GM19239 (cell line): ENCODE measurements at regions not wholly inside any gene's neighbourhood (a gene's known extent, or its start where the extent isn't known, plus 50 kb on each side); places are given as distances from the start of the nearest gene placed in this dataset.
"Not testable (repeated sequence)": the region's sequence is repeated elsewhere in the genome, so short reads cannot be mapped to it uniquely, and the experiment has no call there.

Experiments used
- DNase-seq: peaks from one replicate; pipeline ENCODE4 v3.0.0; 2011; ENCODE audit warnings: low spot score; ENCODE audit not compliant: insufficient read length
- FAIRE-seq: peaks from 2 replicates; lab custom pipeline; 2011; peaks lifted over from hg19 to GRCh38; lab: Jason Lieb, UNC

- FAIRE-seq (no peak), DNase-seq (no peak)
Measured at GRCh38 chr7:131028295-131028694, 294.3 kb upstream of the KLF14 start.

DNA sequence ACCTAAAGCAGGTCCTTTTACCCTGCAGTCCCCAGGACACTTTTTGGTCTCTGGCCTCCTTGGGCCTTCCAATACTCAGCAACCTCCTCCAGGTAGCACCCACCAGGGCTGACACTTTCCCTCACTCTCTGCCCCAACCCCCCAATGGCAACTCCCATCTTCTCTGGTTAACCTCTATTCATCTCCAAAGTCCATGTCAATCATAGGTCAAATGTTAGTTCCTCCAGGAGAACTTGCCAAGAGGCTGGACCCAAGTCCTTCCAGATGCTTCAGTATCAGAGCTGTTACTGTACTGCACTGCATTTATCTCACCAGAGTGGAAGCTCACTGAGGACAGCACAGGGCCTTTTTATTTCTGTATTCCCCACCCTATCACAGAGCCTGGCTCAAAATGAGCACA lies 295.0 kb upstream of the KLF14 start:
- DNase-seq (no peak), FAIRE-seq (no peak)

DNA sequence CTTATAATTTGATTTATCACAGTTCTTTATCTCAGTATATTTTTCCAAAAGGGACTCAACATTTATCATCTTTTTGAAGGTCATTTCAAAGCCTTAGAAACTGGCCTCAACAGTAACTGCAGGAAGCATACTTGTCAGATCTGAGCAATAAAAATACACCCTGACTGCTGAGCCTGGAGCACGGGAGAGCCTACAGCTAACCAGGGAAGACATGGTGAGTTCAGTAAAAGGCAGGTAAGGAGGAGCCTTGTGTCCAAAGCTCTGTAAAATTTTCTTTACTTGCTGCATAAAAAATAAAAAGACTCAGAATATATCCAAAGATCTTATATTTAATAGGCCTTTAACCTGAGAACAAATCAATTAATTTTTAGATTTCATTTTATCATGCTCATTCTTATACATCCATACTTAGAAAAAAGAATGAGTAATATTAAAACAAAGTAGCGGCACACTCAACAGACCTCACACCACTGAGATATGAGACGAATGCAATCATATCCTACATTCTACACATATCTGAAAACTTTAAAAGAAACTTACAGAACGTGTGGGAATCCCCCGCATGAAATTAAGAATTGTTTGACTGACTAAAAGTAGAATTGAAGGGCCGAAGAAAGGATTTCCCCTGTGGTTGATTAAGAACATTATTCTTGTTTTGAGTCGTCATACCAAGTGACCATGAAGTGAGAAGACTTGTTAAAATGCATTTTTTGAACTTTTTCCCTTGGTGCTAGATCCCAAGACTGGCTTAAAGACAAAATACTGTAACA lies 296.4 kb upstream of the MKLN1 start:
- FAIRE-seq, result peak; percentile 94
- DNase-seq, result no peak

- DNase-seq (no peak), FAIRE-seq (no peak)
Measured at GRCh38 chr7:131032786-131033185, 294.9 kb upstream of the MKLN1 start.

DNA sequence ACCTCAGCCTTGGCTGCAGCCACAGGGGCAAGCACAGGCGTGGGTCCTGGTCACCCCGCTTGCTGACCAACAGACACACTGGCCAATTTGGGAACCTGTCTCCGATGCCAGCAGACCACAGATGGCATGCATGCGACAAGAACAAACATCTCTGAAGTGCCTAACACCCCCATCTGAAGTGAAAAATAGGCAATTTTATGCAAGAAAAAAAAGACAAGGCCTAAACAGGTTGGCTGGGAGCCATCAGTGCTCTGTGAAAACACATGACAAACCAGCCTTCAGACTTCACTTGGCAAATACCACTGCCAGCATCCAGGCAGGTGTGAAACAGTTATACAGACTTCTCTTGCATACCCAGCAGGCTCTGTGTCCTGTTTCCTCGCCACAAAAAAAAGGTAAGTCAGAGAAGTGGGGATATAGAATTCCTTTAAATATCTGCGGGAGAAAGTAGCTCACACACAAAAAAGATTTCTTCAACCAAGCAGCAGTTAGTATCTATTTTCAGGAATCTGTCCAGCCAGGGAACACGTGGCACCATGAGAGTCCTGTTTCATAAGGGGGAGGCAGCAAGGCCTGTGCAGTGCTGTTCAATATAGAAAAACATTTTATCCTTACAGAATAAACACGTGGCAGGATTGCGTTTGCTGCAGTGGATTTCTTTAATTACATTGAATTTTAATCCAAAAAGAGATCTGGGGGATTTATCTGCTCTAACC lies 293.4 kb upstream of the MKLN1 start:
- peak; percentile 42 for FAIRE-seq

GRCh38 chr7:131035088-131035770 lies 292.4 kb upstream of the MKLN1 start:
- FAIRE-seq, result no peak
- no peak for DNase-seq

More for the DNA sequence above, 293.4 kb upstream of the MKLN1 start:
- DNase-seq, result no peak

DNA sequence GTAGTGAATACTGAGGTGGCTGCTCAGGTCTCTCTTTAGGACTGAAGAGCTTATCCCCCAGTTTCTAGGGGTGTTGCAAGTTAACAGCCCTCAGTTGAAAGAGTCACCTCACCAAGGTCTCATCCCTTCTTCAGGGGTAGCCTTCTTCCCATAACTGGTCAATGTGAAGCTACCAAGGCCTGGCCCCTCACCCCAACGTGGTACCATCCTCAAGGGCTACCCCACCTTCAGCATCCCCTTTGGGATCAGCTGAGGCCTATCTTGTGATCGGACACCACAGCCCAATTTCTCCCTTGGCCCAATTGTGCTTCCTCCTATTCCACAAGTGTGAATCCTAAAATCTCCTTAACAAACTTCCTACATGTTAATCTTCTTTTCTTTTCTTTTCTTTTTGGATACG lies 289.5 kb upstream of the MKLN1 start:
- FAIRE-seq (no peak), DNase-seq (no peak)

DNA sequence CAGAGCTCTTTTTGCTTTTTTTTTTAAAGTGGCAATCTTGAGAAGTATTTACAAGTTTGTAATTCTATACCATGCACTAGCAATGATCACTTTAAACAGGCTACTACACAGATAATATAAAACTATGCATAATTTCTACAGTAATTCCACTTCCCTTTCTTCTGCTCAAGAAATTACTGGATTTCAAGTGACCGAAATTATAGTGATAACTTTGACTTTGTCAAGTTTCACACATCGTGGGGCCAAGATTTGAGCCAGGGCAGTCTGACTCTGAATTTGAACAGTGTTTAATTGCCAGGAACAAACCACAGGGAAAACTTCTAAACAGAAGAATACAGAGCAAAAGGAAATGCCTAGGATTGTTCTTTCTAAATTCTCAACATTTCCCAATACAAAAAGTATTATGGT lies 288.3 kb upstream of the MKLN1 start:
- FAIRE-seq (no peak), DNase-seq (no peak)

DNA sequence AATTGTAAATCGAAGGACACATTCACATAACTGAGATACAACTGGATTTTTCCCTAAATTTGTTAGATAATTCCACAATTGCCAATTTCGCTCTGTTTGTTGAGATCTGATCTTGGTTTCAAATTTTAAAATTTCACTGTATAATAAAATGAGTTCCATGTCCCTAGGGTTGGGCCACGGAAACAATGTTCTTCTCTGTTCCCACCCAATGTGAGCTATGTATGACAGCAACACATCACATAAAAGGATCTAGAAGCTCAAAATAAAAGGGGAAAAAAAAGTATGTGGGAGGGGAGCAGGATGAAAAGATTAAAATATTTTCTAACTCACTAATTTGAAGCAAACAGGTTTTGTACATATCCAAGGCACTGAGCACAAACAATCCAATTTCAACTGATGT lies 287.8 kb upstream of the MKLN1 start:
- no peak for DNase-seq
- peak; percentile 72 for FAIRE-seq

- peak; percentile 89 for FAIRE-seq
- peak; percentile 32 for DNase-seq
Measured at GRCh38 chr7:131040467-131040932, 287.2 kb upstream of the MKLN1 start.

GRCh38 chr7:131041012-131041695 lies 286.5 kb upstream of the MKLN1 start:
- DNase-seq, FAIRE-seq: not testable (repeated sequence)

- no peak for DNase-seq
- no peak for FAIRE-seq
Measured at GRCh38 chr7:131042269-131043160, 285.2 kb upstream of the MKLN1 start.

DNA sequence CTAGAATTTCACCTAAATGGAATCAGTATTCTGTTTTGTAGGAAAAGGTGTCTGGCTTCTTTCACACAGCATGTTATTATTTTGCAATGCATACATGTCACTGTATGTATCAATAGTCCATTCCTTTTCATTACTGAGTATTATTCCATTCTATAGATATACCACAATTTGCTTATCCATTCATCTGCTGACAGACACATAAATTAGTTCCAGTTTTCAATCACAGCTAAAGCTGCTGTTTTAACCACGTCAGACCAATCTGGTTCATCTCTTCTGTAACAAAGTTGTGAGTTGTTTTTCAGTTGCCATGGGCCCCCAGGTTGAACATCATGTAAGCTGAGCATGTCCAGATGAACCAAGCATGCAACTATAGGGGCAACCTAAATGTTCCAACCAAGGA lies 282.1 kb upstream of the MKLN1 start:
- FAIRE-seq (no peak), DNase-seq (no peak)

DNA sequence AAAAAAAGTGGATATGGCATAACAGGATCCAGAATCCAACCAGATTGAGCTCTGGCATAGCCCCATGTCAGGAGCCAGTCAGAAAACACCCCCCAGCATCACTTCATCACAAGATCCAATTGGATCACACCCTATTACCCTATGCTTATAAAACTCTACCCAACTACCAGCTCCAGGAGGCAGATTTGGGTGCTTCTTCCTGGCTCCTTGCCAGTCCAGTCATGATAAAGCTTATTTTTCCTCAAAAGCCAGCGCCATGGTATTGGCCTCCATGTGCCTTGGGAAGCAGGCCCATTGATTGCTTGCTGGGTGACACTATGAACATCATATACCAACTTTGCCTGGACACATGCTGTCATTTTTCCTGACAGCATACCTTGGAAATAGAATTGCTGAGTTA lies 281.4 kb upstream of the MKLN1 start:
- FAIRE-seq, result no peak
- no peak for DNase-seq

- no peak for FAIRE-seq
Measured at GRCh38 chr7:131047651-131048304, 279.9 kb upstream of the MKLN1 start.

DNA sequence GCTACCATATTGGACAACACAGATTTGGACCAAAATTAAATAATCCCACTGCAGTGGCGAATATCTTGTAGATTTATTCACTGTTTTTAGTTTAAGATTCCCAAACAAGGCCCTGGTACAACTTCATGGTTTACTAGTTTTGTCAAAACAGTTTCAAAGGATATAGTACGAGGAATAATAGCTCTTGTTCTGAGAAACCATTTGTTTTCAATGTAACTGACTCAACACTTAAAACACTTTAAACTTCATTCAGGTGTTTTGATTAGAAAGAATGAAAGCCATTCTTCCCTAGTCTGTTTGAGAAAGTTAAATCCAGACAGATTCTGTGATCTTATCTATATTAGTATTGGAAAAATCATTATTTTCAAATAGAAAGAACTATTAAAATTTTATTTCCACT lies 276.4 kb upstream of the MKLN1 start:
- FAIRE-seq (no peak), DNase-seq (no peak)

More at GRCh38 chr7:131047651-131048304, 279.9 kb upstream of the MKLN1 start:
- no peak for DNase-seq

GRCh38 chr7:131052285-131052904 lies 275.3 kb upstream of the MKLN1 start:
- no peak for DNase-seq
- no peak for FAIRE-seq

- FAIRE-seq (no peak), DNase-seq (no peak)
Measured at GRCh38 chr7:131056007-131056406, 271.7 kb upstream of the MKLN1 start.
